SJSA1 (cell line): ENCODE measurements at regions not wholly inside any gene's neighbourhood (a gene's known extent, or its start where the extent isn't known, plus 50 kb on each side); places are given as distances from the start of the nearest gene placed in this dataset.

Experiments used
- DNase-seq, 2 experiments: peaks; one replicate each; pipeline ENCODE4 v3.0.0-alpha.2; 2015 to 2020; ENCODE audit warnings: low spot score in 2 of 2, low read depth in 1 of 2
- H3K27ac ChIP-seq: fragments of 250-450 bp; sonication (Bioruptor Pico); 2 replicates; pipeline ENCODE4 v1.5.1; 2020; ENCODE audit warnings: mild to moderate bottlenecking, moderate library complexity
- H3K27me3 ChIP-seq: fragments of 250-450 bp; sonication (Bioruptor Pico); replicated peaks from 2 replicates; pipeline ENCODE4 v1.5.1; 2020; ENCODE audit warnings: mild to moderate bottlenecking, moderate library complexity
- H3K36me3 ChIP-seq: fragments of 250-450 bp; sonication (Bioruptor Pico); 2 replicates; pipeline ENCODE4 v1.5.1; 2020; ENCODE audit warnings: mild to moderate bottlenecking
- H3K4me1 ChIP-seq: fragments of 250-450 bp; sonication (Bioruptor Pico); replicated peaks from 2 replicates; pipeline ENCODE4 v1.6.1; 2021; ENCODE audit warnings: mild to moderate bottlenecking
- H3K4me3 ChIP-seq: fragments of 250-450 bp; sonication (Bioruptor Pico); 2 replicates; pipeline ENCODE4 v1.5.1; 2020; ENCODE audit warnings: mild to moderate bottlenecking
- H3K9me3 ChIP-seq: fragments of 250-450 bp; sonication (Bioruptor Pico); replicated peaks from 2 replicates; pipeline ENCODE4 v1.5.1; 2020; ENCODE audit warnings: mild to moderate bottlenecking

DNA sequence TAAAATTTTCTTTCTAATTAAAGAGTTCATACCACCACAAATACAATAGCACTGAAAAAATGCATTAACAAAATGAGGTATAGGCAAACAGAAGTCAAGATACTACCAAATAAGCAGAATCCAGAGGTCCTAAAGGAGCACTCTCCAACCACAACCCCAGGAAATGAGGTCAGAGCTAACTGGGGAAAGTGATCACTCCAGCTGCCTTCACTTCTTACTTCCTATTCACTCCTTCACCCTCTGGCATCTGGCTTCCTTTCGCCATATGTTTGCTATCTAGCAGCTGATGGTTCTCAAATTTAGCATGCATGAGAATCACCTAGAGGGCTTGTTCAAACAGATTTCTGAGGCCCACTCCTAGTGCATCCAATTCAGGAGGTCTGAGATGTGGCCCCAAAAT lies 212.6 kb upstream of the ACVR2A start:
- no peaks in the 10 kb centered on the region; the same call in 1 of the 2 replicates for H3K4me1 ChIP-seq
- H3K9me3 ChIP-seq: no peaks in the 10 kb centered on the region
- H3K27me3 ChIP-seq: no peaks in the 10 kb centered on the region
- no peak overlapping the region for H3K27ac ChIP-seq
- H3K36me3 ChIP-seq: no peaks in the 10 kb centered on the region
- DNase-seq: no peak
- no peak overlapping the region for H3K4me3 ChIP-seq

DNA sequence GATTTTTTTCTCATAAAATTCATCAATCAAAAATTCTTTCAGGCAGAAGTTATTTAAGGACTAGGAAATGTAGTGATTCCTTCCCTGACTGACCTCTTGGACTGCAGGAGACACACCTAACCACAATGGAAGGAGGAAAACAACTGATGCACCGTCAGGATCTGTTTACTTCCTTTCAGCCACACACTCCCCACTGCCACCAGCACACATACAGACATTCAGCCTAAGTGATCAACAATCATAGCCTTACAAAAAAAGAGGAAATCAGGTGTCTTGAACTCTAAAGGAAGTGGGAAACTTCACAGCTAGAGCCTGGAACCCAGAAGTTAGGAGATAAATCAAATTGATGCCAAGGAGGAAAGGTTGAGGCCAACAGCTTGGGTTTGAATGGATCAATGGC lies 213.5 kb upstream of the ACVR2A start:
- no peak overlapping the region for H3K4me3 ChIP-seq
- H3K36me3 ChIP-seq: no peaks in the 10 kb centered on the region
- no peak overlapping the region for H3K27ac ChIP-seq
- no peaks in the 10 kb centered on the region for H3K27me3 ChIP-seq
- no peaks in the 10 kb centered on the region for H3K4me1 ChIP-seq
- H3K9me3 ChIP-seq: no peaks in the 10 kb centered on the region
- no peak for DNase-seq

DNA sequence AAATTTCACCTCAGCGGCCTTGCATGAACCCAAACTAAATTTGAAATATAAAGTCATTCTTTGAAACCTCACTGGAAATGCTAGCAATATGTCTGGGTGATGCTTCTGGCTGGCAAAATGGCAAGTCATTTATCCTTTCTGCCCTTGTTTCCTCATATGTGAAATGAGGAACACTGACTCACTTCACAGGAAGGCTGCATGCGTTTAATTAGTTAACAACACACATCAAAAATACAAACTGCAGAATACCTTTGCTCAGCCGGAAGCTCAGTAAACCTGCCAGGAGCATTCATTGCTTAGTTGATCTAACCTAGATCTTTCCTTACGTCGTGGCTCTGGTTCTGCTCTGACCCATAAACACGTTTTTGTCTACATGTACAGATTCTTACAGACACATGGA lies 214.2 kb upstream of the ACVR2A start:
- Histone ChIP-seq H3K9me3 (no peaks in the 10 kb centered on the region; the same call in 1 of the 2 replicates), H3K36me3 (no peaks in the 10 kb centered on the region), H3K4me3 (no peak overlapping the region), H3K27me3 (no peaks in the 10 kb centered on the region), H3K27ac (no peak overlapping the region), H3K4me1 (no peaks in the 10 kb centered on the region)
- no peak for DNase-seq

DNA sequence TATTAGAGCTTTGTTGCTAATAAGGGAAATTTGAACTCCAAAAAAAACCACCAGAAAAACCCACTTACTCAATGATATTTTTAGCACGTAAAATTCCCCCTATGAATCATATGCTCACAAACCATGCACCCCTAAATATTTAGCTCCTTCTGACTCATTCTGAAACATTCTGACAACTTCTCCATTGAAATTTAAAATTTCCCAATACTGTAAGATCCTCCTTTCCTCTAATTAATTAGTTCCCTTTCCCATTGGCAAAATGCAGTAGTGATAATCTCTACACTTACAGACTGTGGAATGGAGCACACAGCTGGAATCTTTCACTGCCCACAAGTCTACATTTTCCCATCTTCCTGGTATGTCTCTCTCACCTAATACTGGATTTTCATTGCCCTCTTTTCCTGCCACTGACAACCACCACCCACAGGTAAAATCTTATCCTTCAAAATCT lies 215.8 kb upstream of the ACVR2A start:
- no peaks in the 10 kb centered on the region for H3K36me3 ChIP-seq
- no peak for DNase-seq
- H3K9me3 ChIP-seq: no peaks in the 10 kb centered on the region; the same call in 1 of the 2 replicates
- no peaks in the 10 kb centered on the region for H3K4me1 ChIP-seq
- H3K4me3 ChIP-seq: no peak overlapping the region
- no peaks in the 10 kb centered on the region for H3K27me3 ChIP-seq
- H3K27ac ChIP-seq: no peak overlapping the region

DNA sequence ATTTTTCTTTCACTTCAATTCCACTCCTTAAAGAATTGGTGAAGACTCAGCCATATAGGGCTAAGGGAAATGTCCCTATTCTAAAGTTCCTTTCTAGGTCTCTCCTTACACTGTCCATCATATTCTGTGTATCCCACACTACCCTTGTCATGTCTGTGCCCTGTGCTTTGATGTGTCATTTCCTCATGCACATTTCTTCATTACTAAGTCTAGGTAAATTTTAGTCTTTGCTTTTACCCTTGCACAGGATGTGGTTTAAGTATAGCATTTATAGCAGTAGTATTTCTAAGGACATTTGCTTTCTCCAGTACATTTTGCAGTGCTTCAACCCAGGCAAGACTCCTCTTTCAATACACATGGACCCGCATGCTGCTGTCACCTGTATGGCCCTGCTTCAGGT lies 221.5 kb upstream of the ACVR2A start:
- Histone ChIP-seq H3K36me3 (no peaks in the 10 kb centered on the region), H3K4me3 (no peak overlapping the region), H3K4me1 (no peaks in the 10 kb centered on the region), H3K27ac (no peak overlapping the region), H3K27me3 (no peaks in the 10 kb centered on the region), H3K9me3 (no peaks in the 10 kb centered on the region; the same call in 1 of the 2 replicates)
- DNase-seq: no peak

DNA sequence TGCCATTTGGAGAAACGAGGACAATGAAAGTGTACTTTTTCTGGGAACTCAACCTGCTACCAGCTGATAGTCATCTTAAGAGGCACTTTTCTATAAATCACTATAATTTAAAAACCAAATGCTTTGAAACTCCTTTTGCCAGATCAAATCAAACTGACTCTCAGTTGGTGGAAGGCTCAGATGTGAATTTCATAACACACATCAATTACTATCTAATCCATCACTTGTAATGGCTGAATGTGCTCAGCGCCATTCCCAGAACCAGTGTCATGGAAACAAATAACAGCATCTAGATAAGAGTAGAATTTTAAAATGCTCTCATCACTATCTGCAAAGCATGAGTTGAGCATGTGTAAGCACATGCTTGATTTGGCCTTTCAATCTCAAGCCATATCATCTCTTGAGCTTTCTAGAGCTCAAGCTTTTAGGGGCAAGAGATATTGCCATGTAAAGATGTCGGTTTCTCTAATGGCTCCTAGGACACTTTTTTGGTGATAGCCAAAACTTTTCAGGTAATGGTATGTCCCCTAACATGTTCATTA lies 223.1 kb upstream of the ACVR2A start:
- H3K9me3 ChIP-seq: no peaks in the 10 kb centered on the region; the same call in 1 of the 2 replicates
- no peaks in the 10 kb centered on the region for H3K4me1 ChIP-seq
- DNase-seq: no peak
- no peak overlapping the region for H3K27ac ChIP-seq
- no peaks in the 10 kb centered on the region for H3K36me3 ChIP-seq
- H3K4me3 ChIP-seq: no peak overlapping the region
- no peaks in the 10 kb centered on the region for H3K27me3 ChIP-seq

DNA sequence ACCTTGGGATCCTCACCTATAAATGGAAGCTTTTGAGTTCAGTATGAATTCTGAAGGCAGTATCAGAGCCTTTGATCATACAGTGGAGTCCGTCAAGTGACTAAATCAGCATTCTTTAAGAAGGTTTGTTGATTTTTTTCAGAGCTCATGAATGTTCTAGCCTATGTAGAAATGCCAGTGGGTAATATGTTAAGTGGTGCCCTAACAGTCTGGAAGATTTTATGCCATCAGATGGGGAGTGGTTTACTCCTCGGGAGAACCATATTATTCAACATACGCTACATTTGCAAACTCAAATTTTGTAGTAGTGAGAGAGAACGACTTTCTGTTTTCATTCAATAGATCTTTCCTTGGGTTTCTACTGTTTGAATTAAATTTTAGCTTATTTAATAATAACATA lies 225.0 kb upstream of the ACVR2A start:
- DNase-seq: no peak
- Histone ChIP-seq H3K9me3 (no peaks in the 10 kb centered on the region), H3K4me1 (no peaks in the 10 kb centered on the region), H3K27ac (no peak overlapping the region), H3K27me3 (no peaks in the 10 kb centered on the region), H3K36me3 (no peaks in the 10 kb centered on the region), H3K4me3 (no peak overlapping the region)

DNA sequence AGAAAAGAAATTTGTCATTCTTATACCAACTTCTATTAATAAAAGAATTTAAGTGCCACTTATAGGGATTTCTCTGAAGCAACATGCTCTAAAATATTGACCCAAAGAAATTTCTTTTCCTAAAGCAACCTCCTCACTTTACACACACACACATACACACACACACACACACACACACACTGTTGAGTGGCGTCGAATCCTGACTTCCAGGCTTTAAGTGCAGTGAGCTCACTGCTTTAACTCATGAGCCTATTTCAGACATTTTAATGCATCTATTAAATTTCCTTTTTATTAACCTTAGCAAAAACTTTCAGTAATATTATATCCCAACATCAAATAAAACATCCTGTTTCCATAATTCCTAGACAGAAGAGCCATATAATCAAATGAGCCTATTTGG lies 229.1 kb upstream of the ACVR2A start:
- H3K9me3 ChIP-seq: no peaks in the 10 kb centered on the region
- H3K27ac ChIP-seq: no peak overlapping the region
- no peaks in the 10 kb centered on the region for H3K36me3 ChIP-seq
- H3K27me3 ChIP-seq: no peaks in the 10 kb centered on the region
- H3K4me3 ChIP-seq: no peak overlapping the region
- DNase-seq: no peak
- no peaks in the 10 kb centered on the region for H3K4me1 ChIP-seq

DNA sequence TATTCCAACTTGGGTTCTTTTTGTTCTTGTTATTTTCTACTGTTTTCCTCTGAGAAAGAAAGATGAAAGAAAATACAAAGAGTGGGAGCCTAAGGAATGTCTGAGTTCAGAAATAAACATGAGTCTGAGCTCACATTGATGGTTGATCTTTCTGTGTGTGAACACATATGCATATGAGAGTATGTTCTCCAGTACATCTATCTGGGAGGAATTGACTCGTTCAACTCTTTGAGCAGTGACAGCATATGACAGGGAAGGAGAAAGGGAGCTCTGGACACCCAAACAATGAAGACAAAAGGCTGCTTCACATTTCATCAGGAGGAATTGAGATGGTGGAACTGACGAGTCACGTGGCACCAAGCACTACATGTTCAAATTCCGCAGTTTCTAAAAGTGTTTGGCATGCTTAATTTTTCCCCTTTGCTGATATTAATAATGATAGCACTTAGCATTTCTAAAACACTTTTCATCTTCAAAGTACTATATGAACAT lies 229.8 kb upstream of the ACVR2A start:
- Histone ChIP-seq H3K27me3 (no peaks in the 10 kb centered on the region), H3K27ac (no peak overlapping the region), H3K4me3 (no peak overlapping the region), H3K36me3 (no peaks in the 10 kb centered on the region), H3K9me3 (no peaks in the 10 kb centered on the region), H3K4me1 (no peaks in the 10 kb centered on the region)
- no peak for DNase-seq

DNA sequence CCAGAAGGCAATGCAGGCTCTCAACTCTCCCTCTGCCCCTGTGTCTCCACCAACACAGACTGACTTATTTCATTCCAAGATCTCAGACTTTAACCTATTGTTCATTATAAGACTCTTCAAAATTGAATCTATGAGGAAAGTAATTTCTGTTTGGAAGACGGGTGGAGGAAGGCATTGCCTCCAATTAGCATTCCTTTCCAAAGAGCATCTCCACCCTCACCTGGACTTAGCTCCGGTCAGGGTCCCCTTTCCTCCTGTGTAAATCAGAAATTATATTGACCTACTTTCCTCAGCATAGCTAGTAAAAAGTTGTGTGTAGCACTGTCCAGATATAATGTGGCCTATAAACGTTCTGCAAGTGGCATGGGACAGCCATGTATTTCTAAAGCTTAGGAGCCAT lies 230.4 kb upstream of the ACVR2A start:
- Histone ChIP-seq H3K4me3 (no peak overlapping the region), H3K27me3 (no peaks in the 10 kb centered on the region)
- no peak for DNase-seq

DNA sequence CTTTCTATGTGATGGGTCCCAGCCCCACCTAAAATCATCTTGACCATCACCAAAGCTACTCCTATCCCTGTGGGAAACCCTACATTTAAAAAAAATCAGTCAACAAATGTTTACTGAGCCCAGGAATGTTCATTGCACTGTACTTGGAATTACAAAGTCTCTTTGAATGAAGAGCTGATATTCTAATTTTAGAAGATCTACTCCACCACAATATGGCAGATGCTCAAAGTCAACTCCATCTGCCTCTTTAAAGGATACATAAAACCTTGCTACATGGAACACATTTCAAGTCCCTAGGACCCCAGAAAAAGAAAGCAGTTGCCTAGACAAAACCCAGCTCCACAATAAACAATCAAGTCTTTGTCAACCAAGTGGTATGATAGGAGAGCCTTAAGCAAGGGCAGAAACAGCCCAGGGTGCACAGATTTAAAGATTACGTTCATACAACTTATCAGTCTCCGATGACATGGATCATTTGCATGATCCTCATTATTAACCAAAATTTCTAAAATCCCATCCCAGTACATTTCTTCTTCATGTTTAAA lies 234.3 kb upstream of the ACVR2A start:
- no peak overlapping the region for H3K27ac ChIP-seq
- no peaks in the 10 kb centered on the region for H3K9me3 ChIP-seq

More for the DNA sequence above, 230.4 kb upstream of the ACVR2A start:
- no peak overlapping the region for H3K27ac ChIP-seq
- H3K4me1 ChIP-seq: no peaks in the 10 kb centered on the region
- H3K9me3 ChIP-seq: no peaks in the 10 kb centered on the region
- H3K36me3 ChIP-seq: no peaks in the 10 kb centered on the region

DNA sequence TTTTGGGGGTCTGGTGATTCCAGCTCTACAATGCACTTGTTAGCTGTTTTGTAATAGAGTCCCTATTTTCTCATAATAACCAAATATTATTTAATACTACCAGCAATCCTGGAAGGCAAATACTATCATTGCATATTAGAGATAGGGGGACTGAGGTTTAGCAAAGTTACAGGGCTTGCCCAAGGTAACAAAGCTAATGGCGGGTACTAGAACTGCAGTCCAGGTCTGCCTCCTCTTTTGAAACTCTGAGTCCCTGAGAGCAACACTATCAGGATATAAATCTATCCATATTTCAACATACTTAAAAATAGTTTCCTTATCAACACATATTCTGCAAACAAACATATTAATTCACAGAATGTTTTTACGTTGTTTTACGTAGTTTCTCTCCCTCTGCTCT lies 235.5 kb upstream of the ACVR2A start:
- Histone ChIP-seq H3K27ac (no peak overlapping the region), H3K27me3 (no peaks in the 10 kb centered on the region), H3K36me3 (no peaks in the 10 kb centered on the region), H3K4me3 (no peak overlapping the region), H3K4me1 (no peaks in the 10 kb centered on the region), H3K9me3 (no peaks in the 10 kb centered on the region)
- DNase-seq: no peak

More for the DNA sequence above, 234.3 kb upstream of the ACVR2A start:
- H3K4me1 ChIP-seq: no peaks in the 10 kb centered on the region
- H3K27me3 ChIP-seq: no peaks in the 10 kb centered on the region
- no peaks in the 10 kb centered on the region for H3K36me3 ChIP-seq
- no peak for DNase-seq
- H3K4me3 ChIP-seq: no peak overlapping the region

DNA sequence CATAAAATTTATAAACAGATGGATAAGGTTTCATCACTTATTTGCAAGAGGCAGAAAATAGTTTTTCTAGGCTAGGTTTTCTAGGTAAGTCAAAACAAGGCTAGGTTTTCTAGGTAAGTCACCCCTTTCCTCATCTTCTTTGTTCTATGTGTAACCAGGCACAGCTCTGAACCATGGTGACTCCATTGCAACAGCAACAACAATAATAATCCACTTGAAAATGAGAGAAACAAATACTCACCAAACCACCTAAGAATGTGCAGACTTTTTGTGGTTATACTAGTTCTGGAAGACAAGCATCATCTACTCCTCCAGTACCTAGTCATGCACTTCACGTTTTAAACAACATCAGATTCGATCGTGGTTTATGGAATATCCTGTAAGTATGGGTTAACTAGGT lies 237.4 kb upstream of the ACVR2A start:
- H3K27me3 ChIP-seq: no peaks in the 10 kb centered on the region
- H3K36me3 ChIP-seq: no peaks in the 10 kb centered on the region
- H3K27ac ChIP-seq: no peak overlapping the region
- H3K4me1 ChIP-seq: no peaks in the 10 kb centered on the region
- H3K4me3 ChIP-seq: no peak overlapping the region
- no peak for DNase-seq
- H3K9me3 ChIP-seq: 0 out of 2 replicates have a peak, but pooled peaks cover 3% of the 10 kb centered on the region

DNA sequence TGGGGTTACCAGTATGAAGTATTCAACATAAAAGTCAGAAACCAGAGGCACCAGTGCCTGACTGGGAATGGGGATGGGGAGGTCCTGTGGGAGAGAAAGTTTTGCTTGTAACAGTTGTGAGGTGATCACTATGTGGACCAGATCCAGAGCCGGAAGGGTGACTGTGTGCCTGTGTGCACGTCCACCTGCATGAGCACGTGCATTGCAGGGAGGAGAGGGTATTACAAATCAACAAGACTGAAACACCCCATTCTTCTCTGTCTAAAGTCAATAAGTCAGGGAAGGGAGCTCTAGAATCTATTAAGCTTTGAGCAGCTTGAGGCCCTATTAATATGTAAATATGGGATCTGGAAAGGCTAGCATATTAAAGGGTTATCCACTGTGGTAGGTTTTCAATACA lies 241.0 kb upstream of the ACVR2A start:
- H3K4me3 ChIP-seq: no peak overlapping the region
- H3K27ac ChIP-seq: no peak overlapping the region
- no peak for DNase-seq
- H3K36me3 ChIP-seq: no peaks in the 10 kb centered on the region
- H3K27me3 ChIP-seq: no peaks in the 10 kb centered on the region
- 0 out of 2 replicates have a peak, but pooled peaks cover 3% of the 10 kb centered on the region for H3K9me3 ChIP-seq
- H3K4me1 ChIP-seq: no peaks in the 10 kb centered on the region

DNA sequence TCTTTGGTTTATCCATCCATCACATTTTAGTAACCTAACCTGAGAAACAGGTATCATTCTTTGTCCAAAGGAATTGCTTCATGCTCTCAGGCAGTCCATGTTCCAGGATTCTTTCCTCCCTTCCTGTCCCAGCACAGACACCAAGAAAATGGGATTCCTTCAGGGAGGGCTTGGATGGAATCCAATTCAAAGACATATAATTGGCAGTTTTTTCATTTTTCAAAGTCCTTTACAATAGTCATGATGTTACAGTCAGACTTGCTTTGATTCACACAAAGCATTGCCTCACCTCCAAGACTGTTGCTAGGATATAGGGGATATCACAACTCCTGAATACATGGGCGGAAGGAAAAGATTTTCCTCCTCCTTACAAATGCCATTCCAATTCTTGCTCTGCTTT lies 241.4 kb upstream of the ACVR2A start:
- no peaks in the 10 kb centered on the region for H3K4me1 ChIP-seq
- no peak overlapping the region for H3K27ac ChIP-seq
- no peaks in the 10 kb centered on the region for H3K27me3 ChIP-seq
- H3K36me3 ChIP-seq: no peaks in the 10 kb centered on the region
- no peak for DNase-seq
- H3K9me3 ChIP-seq: 0 out of 2 replicates have a peak, but pooled peaks cover 3% of the 10 kb centered on the region
- no peak overlapping the region for H3K4me3 ChIP-seq
